ENCODE measurements at regions not wholly inside any gene's neighbourhood (a gene's known extent, or its start where the extent isn't known, plus 50 kb on each side); places are given as distances from the start of the nearest gene placed in this dataset.

DNA sequence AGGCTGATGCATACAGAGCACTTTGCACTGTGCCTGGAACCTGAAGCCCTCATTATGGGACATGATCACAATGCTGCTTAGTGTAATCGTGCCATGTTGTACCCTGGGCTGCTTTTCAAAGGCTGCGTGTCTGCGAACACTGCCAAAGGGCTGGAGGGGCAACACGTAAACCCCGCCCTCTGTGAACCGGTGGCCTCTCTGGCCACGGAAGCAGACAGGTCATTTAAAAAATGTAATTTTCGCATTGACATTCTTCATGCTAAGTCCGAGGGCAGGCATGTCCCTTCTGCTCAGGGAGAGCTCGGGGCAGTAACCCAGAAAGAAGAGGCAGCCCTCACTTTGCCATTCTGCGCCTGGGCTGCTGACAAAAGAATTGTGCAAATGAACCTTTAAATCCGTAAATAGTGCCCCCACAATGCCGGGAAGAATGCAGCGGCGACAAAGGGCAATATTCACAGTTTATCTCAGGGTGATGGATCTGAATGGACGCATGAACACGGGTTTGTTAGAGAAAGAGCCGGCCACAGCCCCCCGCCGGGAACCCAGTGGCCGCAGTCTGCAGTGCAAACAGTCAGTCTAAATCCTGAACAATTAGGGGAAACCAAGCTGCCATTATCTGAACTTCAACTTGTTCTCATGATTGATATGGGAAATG is 226.1 kb downstream of the MYCN start:
- TF ChIP-seq ZFP30 (CRISPR knock-in tag; IDR thresholded peaks at IDR 0.05) (no peak), TOX (CRISPR knock-in tag; IDR thresholded peaks at IDR 0.05; ENCODE audit: borderline replicate concordance) (no peak), RARB (CRISPR knock-in tag; IDR thresholded peaks at IDR 0.05) (no peak), ZC3H10 (CRISPR knock-in tag; IDR thresholded peaks at IDR 0.05) (no peak), POU6F1 (CRISPR knock-in tag; IDR thresholded peaks at IDR 0.05; ENCODE audit: borderline replicate concordance, low read depth) (no peak), PPARA (CRISPR knock-in tag; IDR thresholded peaks at IDR 0.05; ENCODE audit: borderline replicate concordance) (no peak), ESRRG (CRISPR knock-in tag; IDR thresholded peaks at IDR 0.05) (no peak), GLIS3 (CRISPR knock-in tag; IDR thresholded peaks at IDR 0.05) (no peak), TSHZ2 (CRISPR knock-in tag; IDR thresholded peaks at IDR 0.05) (no peak), ZFP3 (CRISPR knock-in tag; IDR thresholded peaks at IDR 0.05) (no peak), BACH2 (CRISPR knock-in tag; IDR thresholded peaks at IDR 0.05; ENCODE audit: borderline replicate concordance) (no peak), ISL1 (CRISPR knock-in tag; IDR thresholded peaks at IDR 0.05) (no peak), CSDC2 (CRISPR knock-in tag; IDR thresholded peaks at IDR 0.05) (no peak)
- TF ChIP-seq, protein P1, sequence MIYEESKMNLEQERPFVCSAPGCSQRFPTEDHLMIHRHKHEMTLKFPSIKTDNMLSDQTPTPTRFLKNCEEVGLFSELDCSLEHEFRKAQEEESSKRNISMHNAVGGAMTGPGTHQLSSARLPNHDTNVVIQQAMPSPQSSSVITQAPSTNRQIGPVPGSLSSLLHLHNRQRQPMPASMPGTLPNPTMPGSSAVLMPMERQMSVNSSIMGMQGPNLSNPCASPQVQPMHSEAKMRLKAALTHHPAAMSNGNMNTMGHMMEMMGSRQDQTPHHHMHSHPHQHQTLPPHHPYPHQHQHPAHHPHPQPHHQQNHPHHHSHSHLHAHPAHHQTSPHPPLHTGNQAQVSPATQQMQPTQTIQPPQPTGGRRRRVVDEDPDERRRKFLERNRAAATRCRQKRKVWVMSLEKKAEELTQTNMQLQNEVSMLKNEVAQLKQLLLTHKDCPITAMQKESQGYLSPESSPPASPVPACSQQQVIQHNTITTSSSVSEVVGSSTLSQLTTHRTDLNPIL (CRISPR knock-in tag; IDR thresholded peaks at IDR 0.05; ENCODE audit: low read depth): no peak
